ENCODE measurements at regions not wholly inside any gene's neighbourhood (a gene's known extent, or its start where the extent isn't known, plus 50 kb on each side); places are given as distances from the start of the nearest gene placed in this dataset.
A peak's percentile ranks its signal among the peaks of the same experiment; 100 is the strongest.

DNA sequence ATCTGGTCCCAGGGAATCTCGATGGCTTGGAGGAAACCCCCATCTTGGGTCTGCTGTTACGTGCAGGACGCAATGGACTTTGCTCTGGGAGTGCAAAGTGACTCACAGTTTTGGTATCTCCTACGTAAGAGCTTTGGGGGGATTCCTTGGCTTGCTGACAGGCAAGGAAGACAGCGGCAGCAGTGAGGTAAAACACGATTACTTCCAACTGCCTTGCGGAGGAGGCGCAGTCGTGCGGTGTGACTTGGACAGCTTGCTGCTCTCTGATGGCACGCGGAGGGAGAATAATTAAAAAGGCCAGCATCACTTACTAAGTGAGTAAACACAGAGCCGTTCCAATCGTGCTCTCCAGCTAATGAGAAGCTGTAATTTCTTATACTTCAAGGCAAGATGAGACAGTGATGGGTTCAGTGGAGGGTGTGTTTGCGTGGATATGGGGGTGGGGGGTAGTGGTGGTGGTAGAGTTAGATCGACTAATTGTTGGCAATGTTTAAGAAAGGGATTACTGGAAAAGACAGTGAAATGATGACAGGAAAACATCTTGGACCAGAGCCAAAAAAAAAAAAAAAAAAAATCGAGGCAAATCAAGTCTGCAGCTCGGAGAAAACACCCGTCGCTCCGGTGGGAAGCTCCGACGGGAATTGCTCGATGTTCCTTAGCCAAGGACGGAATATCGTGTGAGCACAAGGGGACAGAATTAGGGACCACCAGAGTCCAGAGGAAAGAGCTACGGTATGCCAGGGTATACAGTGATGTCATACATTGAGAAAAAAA lies 184.8 kb upstream of the ZFHX3 start:
- peak; percentile 57 for DNase-seq

GRCh38 chr16:73231944-73232554 lies 184.1 kb upstream of the ZFHX3 start:
- peak; percentile 70 for DNase-seq

DNA sequence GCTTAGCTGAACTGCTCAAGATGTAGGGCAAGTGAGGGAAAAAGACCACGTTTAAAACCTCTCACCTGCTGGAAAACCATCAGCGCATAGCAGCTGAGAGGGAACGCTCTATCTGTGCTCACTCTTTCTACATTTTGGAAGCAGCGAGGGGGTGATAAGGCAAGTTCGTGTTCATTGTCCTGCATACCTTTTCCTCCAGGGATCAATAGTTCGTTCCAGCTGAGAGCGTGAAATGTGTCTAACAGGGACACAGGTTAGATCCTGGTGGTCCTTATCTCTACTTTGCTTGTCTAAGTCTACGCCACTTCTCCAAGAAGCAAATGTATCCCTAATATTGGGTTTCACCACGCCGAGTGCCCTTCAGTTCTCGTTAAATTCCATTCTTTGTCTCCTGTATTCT lies 183.5 kb upstream of the ZFHX3 start:
- DNase-seq = no peak

DNA sequence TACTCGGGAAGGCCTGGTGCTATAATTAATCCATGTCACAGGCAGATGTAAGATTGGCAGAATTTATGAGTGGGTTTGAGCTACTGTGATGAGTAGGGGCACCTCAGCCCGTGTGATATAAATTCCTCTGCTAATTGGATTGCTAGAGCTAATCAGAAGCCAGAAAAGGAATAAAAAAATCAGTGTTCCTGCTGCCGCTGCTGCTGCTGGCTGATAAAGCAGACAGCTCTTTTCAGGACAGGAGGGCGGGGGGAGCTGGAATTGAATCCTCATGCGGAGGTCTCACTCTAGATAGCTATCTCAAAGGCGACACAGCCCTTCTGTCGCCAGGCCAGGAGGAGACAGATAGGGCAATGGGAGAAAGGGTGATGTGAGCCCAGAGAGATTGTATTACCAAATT lies 182.7 kb upstream of the ZFHX3 start:
- DNase-seq = no peak

- no peak for DNase-seq
These were observed 180.7 kb upstream of the ZFHX3 start for GRCh38 chr16:73228649-73229048.

- no peak for DNase-seq
These were observed 178.7 kb upstream of the ZFHX3 start for GRCh38 chr16:73226675-73227074.

GRCh38 chr16:73225983-73226382 lies 178.1 kb upstream of the ZFHX3 start:
- DNase-seq = no peak

GRCh38 chr16:73220836-73221235 lies 172.9 kb upstream of the ZFHX3 start:
- DNase-seq = no peak

- no peak for DNase-seq
These were observed 171.2 kb upstream of the ZFHX3 start for GRCh38 chr16:73219176-73219575.

GRCh38 chr16:73217654-73218053 lies 169.7 kb upstream of the ZFHX3 start:
- DNase-seq = no peak

DNA sequence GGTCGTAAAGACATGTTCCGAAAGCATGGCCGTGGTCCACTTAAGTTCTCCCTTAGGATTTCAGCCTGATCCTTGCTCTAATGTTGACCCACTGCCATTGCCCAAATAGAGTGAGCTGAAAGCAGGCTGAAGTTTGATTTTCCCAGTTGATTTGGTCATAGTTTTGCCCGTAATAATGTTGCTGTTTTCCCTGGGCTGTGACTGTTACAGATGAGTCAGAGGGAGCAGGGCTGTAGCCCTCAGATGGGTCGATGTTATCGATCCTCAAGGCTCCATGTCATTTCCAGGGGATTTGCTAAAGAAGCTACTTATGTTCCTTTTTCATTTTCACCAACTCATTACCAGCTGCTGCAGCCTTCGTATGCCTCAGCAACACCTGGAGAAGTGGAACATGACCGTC lies 169.0 kb upstream of the ZFHX3 start:
- no peak for DNase-seq

DNA sequence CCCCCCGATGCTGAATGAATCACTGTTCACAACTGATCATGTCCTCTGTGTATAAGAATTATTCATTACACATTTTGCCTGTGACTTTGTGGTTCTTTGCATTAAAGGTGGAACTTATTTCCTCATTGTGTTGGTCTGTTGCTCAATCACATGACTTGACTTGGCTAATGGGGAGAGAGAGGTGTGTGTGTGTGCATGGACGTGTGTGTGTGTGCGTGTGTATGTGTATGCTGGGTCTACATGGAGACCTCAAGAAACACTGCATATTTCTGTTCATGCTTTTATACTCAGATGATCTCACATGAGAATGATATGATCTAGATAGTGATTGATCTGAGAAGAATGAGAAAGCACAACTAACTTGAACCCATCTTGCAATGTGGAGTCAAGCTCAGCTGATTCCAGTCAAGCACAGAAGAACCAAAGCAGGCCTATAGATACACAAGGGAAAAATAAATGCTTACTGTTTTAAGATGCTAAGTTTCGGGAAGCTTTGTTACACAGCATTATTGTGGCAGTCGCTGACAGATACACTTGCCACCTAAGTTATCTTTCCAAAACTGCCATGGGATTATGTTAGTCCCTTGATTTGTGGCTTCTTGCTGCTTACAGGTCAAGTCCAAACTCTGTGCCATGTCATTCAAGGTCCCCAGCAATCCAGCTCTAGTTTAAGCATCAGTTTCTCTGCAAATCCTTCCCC lies 167.9 kb upstream of the ZFHX3 start:
- DNase-seq = no peak

DNA sequence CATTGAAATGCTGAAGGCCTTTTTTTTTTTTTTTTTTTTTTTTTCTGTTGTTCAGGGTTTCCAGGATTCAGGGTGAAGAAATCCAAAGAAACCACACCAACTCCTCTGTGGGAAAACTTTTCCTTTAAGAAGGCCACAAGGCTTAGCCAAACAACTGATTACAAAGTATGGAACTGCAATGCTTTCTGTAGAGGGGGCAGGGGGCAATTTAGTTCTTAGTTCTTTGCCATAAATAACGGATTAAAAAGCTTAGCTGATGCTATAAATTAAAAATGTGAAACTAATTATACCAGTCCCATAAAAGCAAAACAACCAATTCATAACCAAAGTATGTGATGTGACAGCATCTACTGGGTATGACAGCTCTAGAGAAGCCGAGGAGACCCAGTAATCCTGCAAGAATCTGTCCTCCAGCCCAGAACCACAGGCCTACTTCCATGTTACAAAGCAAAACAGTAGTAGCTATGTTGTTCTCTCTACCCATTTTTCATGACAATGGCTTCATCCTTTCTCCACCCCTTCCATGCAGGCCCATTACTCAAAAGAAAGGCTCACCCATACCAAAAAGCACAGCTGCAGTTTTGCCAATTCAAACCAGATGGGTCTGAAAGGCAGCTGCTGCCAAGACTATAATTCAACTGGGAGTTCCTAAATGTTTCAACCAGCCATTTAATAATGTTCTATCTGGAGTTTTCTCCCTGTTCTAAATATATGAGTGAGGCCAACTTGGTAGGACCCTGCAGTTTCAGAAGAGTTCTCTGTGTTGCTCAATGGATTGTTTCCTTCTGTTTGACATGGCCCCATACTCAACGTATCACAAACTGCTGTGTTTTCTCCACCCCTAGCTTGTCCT lies 167.1 kb upstream of the ZFHX3 start:
- DNase-seq = no peak

- no peak for DNase-seq
These were observed 166.0 kb upstream of the ZFHX3 start for GRCh38 chr16:73213732-73214455.

- DNase-seq = no peak
These were observed 164.5 kb upstream of the ZFHX3 start for GRCh38 chr16:73212431-73212830.

DNA sequence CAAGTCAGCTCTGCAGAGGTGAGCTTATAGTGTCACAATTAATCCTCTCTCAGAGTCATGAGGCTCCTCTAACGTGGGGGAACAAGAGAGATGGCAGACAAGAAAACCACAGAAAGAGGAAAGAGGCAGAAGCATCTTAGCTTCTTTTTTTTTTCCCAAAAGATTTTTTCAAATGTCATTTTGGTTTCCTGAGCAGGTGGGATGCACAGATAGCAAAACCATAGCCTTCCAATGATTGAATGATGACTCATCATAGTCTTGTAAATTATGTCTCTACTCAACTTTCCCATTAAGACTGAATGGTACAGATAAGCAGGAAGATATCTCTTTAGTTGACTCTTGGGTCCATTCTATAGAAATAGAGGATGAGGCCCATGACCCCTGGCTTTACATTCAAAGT lies 162.8 kb upstream of the ZFHX3 start:
- no peak for DNase-seq

- no peak for DNase-seq
These were observed 162.2 kb upstream of the ZFHX3 start for GRCh38 chr16:73210084-73210483.

DNA sequence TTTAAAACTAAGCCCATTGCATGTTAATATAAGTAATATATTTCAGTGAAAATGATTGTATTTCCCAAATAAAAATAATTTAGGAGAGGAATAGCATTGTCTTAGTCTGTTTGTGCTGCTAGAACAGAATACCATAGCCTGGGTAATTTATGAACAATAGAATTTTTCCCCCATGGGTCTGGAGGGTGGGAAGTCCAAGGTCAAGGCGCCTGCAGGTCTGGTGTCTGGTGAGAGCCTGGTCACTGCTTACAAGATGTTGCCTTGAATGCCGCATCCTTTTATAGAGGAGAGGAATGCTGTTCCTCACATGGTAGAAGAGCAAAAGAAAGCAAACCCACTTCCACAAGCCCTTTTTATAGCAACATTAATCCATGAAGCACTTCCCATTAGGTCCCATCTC lies 161.3 kb upstream of the ZFHX3 start:
- DNase-seq = no peak

DNA sequence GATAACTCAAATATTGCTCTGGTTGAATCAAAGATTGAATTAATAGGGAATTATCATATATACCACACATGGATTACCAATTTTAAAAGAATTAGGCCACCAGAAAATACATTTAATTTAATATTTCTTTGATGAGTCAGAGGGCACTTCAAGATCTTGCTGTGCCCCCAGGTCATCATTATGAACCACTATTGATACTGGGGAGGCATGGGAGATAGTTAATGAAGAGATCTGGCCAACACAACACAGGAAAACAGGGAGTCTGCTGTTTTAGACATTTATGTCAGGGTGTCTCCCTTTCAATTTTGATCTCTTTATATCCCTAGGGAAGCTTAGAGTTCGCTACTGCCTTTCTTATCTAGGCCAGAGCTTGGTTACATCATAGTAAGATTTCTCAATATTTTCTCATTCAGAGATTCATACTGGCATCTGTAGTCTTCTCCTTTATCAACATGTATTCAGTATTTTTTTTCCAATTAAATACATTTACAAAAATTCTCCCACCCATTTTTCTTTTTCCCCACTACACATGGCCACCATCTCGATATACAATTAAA lies 158.3 kb upstream of the ZFHX3 start:
- DNase-seq = no peak

- DNase-seq = no peak
These were observed 157.4 kb upstream of the ZFHX3 start for GRCh38 chr16:73205153-73205886.

DNA sequence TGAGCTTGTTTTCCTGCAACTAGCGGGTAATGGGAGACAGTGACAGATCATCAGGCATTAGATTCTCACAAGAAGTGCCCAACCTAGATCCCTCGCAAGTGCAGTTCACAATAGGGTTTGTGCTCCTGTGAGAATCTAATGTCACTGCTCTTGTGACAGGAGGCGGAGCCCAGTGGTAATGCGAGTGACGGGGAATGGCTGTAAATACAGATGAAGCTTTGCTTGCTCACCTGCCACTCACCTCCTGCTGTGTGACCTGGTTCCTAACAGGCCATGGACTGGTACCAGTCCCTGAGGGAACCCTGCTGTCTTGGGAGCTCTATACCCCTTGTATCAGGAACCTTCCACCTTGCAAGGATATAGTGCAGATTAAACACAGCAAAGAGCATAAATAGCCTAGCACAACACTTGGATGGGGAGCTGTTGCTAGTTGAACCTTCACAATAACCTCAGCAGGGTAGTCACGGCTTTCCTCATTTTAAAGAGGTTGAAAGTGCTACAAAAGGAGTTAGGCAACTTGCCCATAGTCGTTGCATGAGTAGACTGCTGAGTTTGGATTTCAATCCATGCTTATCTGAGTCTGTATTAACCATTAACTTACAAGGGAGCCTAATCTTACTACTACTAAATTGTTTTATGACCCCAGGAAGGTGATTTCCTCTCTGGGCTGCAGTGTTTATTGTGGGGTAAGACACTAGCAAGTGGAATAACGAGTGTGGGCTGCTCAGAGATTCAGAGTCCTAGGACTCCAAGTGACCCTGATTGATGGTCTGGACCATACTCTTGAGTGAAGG lies 156.6 kb upstream of the ZFHX3 start:
- no peak for DNase-seq

Measured in NCI-H1048 (cell line).